Lower lobe of right lung (tissue), 2 donors: ENCODE measurements at regions not wholly inside any gene's neighbourhood (a gene's known extent, or its start where the extent isn't known, plus 50 kb on each side); places are given as distances from the start of the nearest gene placed in this dataset.

Experiments used
- ATAC-seq, 2 donors: fragments of 200-7000 bp; cut with Tn5 transposase; one replicate each; pipeline ENCODE4 v1.9.1; 2020 to 2022; ENCODE audit warnings: mild to moderate bottlenecking in 2 of 2, moderate library complexity in 2 of 2
- DNase-seq: peaks from one replicate; pipeline ENCODE4 v3.0.0-alpha.2; 2020
- H3K27ac ChIP-seq: fragments of 200-600 bp; one replicate; pipeline ENCODE4 v1.8.0; 2022
- H3K27me3 ChIP-seq: fragments of 200-600 bp; one replicate; pipeline ENCODE4 v1.8.0; 2022; ENCODE audit warnings: low read depth
- H3K36me3 ChIP-seq: fragments of 200-600 bp; one replicate; pipeline ENCODE4 v1.8.0; 2022; ENCODE audit warnings: mild to moderate bottlenecking
- H3K4me1 ChIP-seq: fragments of 200-600 bp; one replicate; pipeline ENCODE4 v1.8.0; 2022
- H3K4me3 ChIP-seq: fragments of 200-600 bp; one replicate; pipeline ENCODE4 v1.8.0; 2022; ENCODE audit warnings: mild to moderate bottlenecking
- H3K9me3 ChIP-seq: fragments of 200-600 bp; one replicate; pipeline ENCODE4 v1.8.0; 2022
- intact Hi-C: fragments of 100-400 bp; cut with DNase I; formaldehyde crosslinking; loops from one replicate; pipeline ENCODE4 v1.11.0; 2022
- TF ChIP-seq, protein P1 (sequence below): fragments of 200-600 bp; IDR thresholded peaks from one replicate; pipeline ENCODE4 v1.8.0; 2022; ENCODE audit warnings: antibody characterized with exemption, mild to moderate bottlenecking
- donor health status: DM: no; HTN: yes; CAD: no; lungs with severe emphysema.

DNA sequence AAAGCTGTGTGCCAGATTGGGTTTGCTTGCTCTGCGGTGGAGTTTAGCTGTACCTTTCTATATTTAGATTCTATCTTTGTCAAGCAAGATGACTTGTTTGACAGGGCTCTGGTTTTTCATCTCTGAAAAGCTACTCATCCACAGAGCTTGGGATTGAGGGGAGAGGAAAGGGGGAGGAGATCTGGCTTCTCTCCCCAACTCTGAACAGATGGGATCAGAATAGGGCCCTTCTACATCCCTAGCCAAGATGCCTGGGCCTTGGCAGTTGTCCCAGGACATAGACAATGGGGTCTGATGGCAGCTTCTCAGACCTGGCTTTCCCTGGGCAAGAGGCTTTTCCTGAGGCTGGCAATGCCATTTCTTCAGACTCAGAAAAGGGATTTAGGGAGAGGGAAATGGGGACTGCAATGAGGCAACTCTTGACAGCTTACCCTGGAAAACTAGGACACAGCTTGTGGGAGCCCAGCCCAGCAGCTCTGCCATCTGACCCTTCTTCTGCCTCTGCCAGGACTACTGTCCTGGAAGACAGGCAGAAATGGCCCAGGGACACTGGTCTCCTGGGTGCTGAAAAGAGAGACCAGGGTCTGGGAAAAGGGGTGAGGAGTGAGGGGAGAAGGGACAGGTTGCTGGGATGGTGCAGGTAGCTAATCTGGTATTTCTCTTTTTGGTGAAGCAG lies 50.2 kb upstream of the ASTN2 start:
- Histone ChIP-seq H3K27ac (no peak overlapping the region), H3K27me3 (no peaks in the 10 kb centered on the region), H3K4me3 (no peak overlapping the region), H3K4me1 (no peaks in the 10 kb centered on the region), H3K9me3 (no peaks in the 10 kb centered on the region), H3K36me3 (no peaks in the 10 kb centered on the region)
- TF ChIP-seq, protein P1, sequence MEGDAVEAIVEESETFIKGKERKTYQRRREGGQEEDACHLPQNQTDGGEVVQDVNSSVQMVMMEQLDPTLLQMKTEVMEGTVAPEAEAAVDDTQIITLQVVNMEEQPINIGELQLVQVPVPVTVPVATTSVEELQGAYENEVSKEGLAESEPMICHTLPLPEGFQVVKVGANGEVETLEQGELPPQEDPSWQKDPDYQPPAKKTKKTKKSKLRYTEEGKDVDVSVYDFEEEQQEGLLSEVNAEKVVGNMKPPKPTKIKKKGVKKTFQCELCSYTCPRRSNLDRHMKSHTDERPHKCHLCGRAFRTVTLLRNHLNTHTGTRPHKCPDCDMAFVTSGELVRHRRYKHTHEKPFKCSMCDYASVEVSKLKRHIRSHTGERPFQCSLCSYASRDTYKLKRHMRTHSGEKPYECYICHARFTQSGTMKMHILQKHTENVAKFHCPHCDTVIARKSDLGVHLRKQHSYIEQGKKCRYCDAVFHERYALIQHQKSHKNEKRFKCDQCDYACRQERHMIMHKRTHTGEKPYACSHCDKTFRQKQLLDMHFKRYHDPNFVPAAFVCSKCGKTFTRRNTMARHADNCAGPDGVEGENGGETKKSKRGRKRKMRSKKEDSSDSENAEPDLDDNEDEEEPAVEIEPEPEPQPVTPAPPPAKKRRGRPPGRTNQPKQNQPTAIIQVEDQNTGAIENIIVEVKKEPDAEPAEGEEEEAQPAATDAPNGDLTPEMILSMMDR, result no peak
- intact Hi-C loops, result no loop called here
- ATAC-seq (no peak), DNase-seq (no peak)
